ENCODE measurements at regions not wholly inside any gene's neighbourhood (a gene's known extent, or its start where the extent isn't known, plus 50 kb on each side); places are given as distances from the start of the nearest gene placed in this dataset.

DNA sequence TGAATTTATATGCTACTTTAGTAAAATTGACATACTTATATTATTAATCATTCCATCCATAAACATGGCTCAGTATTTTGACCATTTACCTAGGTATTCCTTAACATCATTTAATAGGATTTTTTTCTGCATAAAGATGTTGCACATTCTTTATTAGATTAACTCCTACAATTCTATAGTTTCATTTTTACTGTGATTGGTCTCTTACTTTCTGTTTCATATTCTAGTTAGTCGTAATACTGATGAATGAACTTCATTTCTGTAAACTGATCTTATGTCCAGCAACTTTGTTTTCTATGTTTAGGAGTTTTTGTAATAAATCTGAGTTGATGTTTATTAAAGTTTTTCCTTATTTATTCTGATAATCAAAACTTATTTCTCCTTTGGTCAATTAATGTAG lies 278.2 kb upstream of the CXXC4 start:
- TF ChIP-seq, protein P1, sequence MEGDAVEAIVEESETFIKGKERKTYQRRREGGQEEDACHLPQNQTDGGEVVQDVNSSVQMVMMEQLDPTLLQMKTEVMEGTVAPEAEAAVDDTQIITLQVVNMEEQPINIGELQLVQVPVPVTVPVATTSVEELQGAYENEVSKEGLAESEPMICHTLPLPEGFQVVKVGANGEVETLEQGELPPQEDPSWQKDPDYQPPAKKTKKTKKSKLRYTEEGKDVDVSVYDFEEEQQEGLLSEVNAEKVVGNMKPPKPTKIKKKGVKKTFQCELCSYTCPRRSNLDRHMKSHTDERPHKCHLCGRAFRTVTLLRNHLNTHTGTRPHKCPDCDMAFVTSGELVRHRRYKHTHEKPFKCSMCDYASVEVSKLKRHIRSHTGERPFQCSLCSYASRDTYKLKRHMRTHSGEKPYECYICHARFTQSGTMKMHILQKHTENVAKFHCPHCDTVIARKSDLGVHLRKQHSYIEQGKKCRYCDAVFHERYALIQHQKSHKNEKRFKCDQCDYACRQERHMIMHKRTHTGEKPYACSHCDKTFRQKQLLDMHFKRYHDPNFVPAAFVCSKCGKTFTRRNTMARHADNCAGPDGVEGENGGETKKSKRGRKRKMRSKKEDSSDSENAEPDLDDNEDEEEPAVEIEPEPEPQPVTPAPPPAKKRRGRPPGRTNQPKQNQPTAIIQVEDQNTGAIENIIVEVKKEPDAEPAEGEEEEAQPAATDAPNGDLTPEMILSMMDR (IDR thresholded peaks at IDR 0.05), result no peak
- TF ChIP-seq POLR2AphosphoS5 (IDR thresholded peaks at IDR 0.05) (no peak), POLR2A (IDR thresholded peaks at IDR 0.05; ENCODE audit: low read depth) (no peak)

All from esophagus muscularis mucosa (tissue), 3 donors.